ENCODE measurements at regions not wholly inside any gene's neighbourhood (a gene's known extent, or its start where the extent isn't known, plus 50 kb on each side); places are given as distances from the start of the nearest gene placed in this dataset.

DNA sequence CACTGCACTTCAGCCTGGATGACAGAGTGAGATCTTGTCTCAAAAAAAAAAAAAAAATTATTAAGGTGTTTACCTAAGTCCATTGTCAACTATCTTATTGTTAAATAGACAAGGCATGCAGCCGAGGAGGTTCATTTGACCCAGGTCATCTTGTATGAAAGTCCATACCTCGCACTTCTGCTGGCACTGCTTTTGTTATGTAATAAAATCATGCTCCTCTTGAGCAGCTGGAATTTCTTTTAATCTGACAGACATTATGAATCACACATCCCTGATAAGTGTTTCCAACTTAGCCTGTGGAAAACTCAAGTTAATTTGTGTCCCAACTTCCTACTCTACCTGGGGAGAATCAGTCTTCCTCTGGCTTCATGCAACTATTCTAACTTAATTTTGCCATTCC is 315.6 kb upstream of the KLF4 start:
- Histone ChIP-seq H3K27ac (no peak overlapping the region), H3K4me3 (no peak overlapping the region), H3K27me3 (ENCODE audit: low read depth) (peaks cover 6% of the 10 kb centered on the region), H3K4me1 (no peaks in the 10 kb centered on the region), H3K36me3 (no peaks in the 10 kb centered on the region), H3K9me3 (no peaks in the 10 kb centered on the region)
- intact Hi-C loops (cut with DNase I) = no loop called here
- DNase-seq (no peak), ATAC-seq (no peak)
- TF ChIP-seq, protein P1, sequence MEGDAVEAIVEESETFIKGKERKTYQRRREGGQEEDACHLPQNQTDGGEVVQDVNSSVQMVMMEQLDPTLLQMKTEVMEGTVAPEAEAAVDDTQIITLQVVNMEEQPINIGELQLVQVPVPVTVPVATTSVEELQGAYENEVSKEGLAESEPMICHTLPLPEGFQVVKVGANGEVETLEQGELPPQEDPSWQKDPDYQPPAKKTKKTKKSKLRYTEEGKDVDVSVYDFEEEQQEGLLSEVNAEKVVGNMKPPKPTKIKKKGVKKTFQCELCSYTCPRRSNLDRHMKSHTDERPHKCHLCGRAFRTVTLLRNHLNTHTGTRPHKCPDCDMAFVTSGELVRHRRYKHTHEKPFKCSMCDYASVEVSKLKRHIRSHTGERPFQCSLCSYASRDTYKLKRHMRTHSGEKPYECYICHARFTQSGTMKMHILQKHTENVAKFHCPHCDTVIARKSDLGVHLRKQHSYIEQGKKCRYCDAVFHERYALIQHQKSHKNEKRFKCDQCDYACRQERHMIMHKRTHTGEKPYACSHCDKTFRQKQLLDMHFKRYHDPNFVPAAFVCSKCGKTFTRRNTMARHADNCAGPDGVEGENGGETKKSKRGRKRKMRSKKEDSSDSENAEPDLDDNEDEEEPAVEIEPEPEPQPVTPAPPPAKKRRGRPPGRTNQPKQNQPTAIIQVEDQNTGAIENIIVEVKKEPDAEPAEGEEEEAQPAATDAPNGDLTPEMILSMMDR (IDR thresholded peaks at IDR 0.05) = no peak

DNA sequence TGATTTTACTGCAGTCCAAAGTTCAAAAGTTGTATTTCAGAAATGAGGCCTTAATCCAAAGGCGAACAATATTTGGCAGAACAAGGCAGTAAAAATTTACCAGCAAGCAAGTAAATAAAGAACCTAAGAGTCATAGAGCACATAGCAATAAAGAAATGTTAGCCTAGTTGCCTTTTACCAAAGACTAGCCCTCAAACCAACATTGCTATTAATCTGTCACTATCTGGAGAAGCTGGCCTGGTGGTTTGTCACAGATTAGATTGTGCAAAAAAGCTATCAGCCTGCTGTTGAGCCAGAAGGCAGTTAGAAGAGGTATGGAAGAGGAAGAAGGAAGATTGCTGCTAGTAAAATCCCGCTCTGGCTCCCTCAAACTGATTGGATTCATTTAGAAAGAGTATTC is 304.7 kb upstream of the KLF4 start:
- ATAC-seq (no peak), DNase-seq (no peak)
- intact Hi-C loops (cut with DNase I) = no loop called here
- no peak overlapping the region for H3K4me3 ChIP-seq
- H3K27me3 ChIP-seq (ENCODE audit: low read depth) = no peaks in the 10 kb centered on the region
- H3K4me1 ChIP-seq = no peaks in the 10 kb centered on the region
- H3K9me3 ChIP-seq = no peaks in the 10 kb centered on the region
- no peaks in the 10 kb centered on the region for H3K36me3 ChIP-seq
- TF ChIP-seq, protein P1 (IDR thresholded peaks at IDR 0.05) = no peak
- no peak overlapping the region for H3K27ac ChIP-seq

DNA sequence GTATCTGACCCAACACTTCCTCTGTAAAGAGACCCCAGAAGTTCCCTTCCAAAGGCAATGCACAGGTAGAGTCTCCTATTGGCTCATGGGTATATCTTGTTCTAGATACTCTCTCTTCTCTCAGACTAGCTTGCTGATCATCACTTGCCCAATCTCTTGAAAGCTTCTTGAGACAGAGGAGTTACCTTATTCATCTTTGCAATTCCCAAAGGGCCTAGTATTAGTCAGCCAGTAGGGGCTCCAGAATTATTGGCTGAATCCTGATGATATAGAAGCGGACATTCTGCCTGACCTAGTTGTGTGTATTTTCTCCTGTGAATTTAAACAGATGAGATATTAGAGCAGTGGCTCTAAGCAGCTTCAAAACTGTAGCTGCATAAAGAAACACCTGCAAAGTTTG is 304.0 kb upstream of the KLF4 start:
- no peak overlapping the region for H3K27ac ChIP-seq
- intact Hi-C loops (cut with DNase I) = no loop called here
- H3K4me3 ChIP-seq = no peak overlapping the region
- H3K27me3 ChIP-seq (ENCODE audit: low read depth) = no peaks in the 10 kb centered on the region
- H3K4me1 ChIP-seq = no peaks in the 10 kb centered on the region
- TF ChIP-seq, protein P1 (IDR thresholded peaks at IDR 0.05) = no peak
- no peaks in the 10 kb centered on the region for H3K9me3 ChIP-seq
- DNase-seq (no peak), ATAC-seq (no peak)
- H3K36me3 ChIP-seq = no peaks in the 10 kb centered on the region

DNA sequence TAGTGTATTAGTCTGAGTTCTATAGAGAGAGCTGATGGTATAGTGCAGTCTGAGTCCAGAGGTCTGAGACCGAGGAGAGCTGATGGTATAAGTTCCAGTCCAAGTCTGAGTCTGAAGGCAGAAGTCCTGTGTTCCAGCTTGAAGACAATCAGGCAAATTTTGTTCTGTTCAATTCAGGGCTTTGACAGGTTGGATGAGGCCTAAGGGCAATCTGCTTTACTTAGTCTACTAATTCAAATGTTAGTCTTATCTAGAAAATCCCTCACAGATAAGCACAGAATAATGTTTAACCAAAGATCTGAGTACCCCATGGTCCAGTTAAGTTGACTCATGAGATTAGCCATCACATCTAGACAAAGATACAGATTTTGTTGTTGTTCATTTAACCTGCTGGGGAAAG is 303.0 kb upstream of the KLF4 start:
- no peaks in the 10 kb centered on the region for H3K27me3 ChIP-seq (ENCODE audit: low read depth)
- TF ChIP-seq, protein P1 (IDR thresholded peaks at IDR 0.05) = no peak
- no peak overlapping the region for H3K27ac ChIP-seq
- H3K36me3 ChIP-seq = no peaks in the 10 kb centered on the region
- no peaks in the 10 kb centered on the region for H3K9me3 ChIP-seq
- ATAC-seq = no peak
- no peaks in the 10 kb centered on the region for H3K4me1 ChIP-seq
- H3K4me3 ChIP-seq = no peak overlapping the region
- intact Hi-C loops (cut with DNase I) = no loop called here
- no peak for DNase-seq

DNA sequence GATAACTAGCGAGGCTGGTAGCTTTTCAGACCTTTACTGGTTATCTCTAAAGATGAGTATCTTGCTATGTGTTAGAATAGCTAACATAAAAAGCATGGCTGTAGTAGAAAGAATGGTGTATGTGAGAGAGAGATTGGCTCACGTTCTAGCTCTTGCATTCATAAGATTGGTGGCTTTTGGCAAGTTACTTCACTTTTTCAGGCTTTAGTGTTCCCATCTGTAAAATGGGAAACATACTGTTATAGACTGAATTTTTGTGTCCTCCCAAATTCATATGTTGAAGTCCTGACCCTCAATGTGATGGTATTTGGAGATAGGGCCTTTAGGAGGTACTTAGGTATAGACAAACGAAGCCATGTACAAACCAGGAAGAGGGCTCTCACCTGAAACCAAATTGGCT is 302.4 kb upstream of the KLF4 start:
- H3K27ac ChIP-seq = no peak overlapping the region
- H3K27me3 ChIP-seq (ENCODE audit: low read depth) = no peaks in the 10 kb centered on the region
- H3K36me3 ChIP-seq = no peaks in the 10 kb centered on the region
- H3K4me1 ChIP-seq = no peaks in the 10 kb centered on the region
- no peak overlapping the region for H3K4me3 ChIP-seq
- DNase-seq (no peak), ATAC-seq (no peak)
- H3K9me3 ChIP-seq = no peaks in the 10 kb centered on the region
- TF ChIP-seq, protein P1 (IDR thresholded peaks at IDR 0.05) = no peak
- intact Hi-C loops (cut with DNase I) = no loop called here

Data from lower lobe of right lung (tissue), 2 donors.